C4-2B (cell line): ENCODE measurements at regions not wholly inside any gene's neighbourhood (a gene's known extent, or its start where the extent isn't known, plus 50 kb on each side); places are given as distances from the start of the nearest gene placed in this dataset.

Source experiments
- CTCF ChIP-seq: fragments of 450-650 bp; conservative IDR thresholded peaks from 2 replicates; pipeline ENCODE4 v1.5.1; 2017; ENCODE audit warnings: mild to moderate bottlenecking
- ZFX ChIP-seq: fragments of 450-650 bp; IDR thresholded peaks from 2 replicates; pipeline ENCODE4 v1.6.1; 2017

DNA sequence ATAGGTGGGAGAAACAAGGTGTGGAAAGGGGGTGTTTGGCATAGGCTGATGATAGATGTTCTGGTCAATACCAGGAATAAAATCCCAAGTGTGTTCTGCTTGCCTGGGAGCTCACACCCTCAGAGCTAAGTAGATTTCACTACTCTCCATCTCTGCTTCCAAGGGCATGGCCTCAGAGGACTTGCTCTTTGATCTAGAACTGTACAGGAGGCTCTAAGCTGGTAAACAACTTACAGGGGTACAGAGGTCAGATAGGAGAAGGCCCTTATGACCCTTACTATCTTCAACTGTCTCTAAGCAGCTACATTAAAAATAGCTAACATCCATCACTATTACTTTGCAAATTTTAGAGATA, 221.5 kb upstream of the KLF14 start:
- no peak for TF ChIP-seq CTCF
- no peak for TF ChIP-seq ZFX
